ENCODE measurements at regions not wholly inside any gene's neighbourhood (a gene's known extent, or its start where the extent isn't known, plus 50 kb on each side); places are given as distances from the start of the nearest gene placed in this dataset.

DNA sequence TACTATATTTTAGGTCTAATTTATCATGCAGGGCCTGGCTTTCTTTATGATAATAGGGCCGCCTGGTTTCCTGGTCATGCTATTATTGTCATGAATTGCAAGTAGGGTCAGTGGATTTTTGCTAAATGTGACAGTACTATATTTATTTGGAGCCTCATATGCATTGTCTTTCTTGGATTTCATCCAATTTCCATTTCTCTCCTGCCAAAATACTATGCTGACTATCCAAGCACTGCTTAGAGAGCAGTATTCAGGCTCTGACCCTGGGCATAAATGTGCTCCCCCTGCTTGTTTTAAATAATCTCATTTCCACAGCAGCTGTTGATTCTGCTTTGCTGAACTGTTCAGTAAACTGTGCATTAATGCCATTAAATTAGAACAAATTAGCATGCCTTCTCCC lies 269.3 kb downstream of the GPM6A start:
- TF ChIP-seq CTCF (conservative IDR thresholded peaks at IDR 0.05; ENCODE audit: low read depth, low read length) = no peak
- no peak for TF ChIP-seq EZH2 (IDR thresholded peaks at IDR 0.05; ENCODE audit: borderline replicate concordance, low read depth, low read length, poor library complexity, severe bottlenecking)
